Gastrocnemius medialis (tissue), 4 donors: ENCODE measurements at regions not wholly inside any gene's neighbourhood (a gene's known extent, or its start where the extent isn't known, plus 50 kb on each side); places are given as distances from the start of the nearest gene placed in this dataset.

Experiments
- ATAC-seq, 2 donors: fragments of 150-250 bp; one replicate each; pipeline ENCODE4 v1.9.1; 2016
- DNase-seq, 2 donors: peaks; one replicate each; pipeline ENCODE4 v3.0.0-alpha.2; 2019
- H3K27ac ChIP-seq, 4 donors: fragments of 200-600 bp; sonication (generic); 1 replicate in 1 of 4; 2 replicates in 3 of 4; pipeline ENCODE4 v1.5.1; 2016 to 2018; ENCODE audit warnings: mild to moderate bottlenecking in 2 of 4, moderate library complexity in 1 of 4
- H3K27me3 ChIP-seq, 3 donors: fragments of 200-600 bp; sonication (generic) in 2 of 3; 1 replicate in 1 of 3; 2 replicates in 2 of 3; pipeline versions ENCODE4 v1.5.1 to v1.6.0; 2016 to 2019; ENCODE audit warnings: mild to moderate bottlenecking in 1 of 3, moderate library complexity in 1 of 3
- H3K36me3 ChIP-seq, 2 donors: fragments of 200-600 bp; sonication (generic) in 1 of 2; one replicate each; pipeline ENCODE4 v1.5.1; 2017 to 2018
- H3K4me1 ChIP-seq, 2 donors: fragments of 200-600 bp; sonication (generic) in 1 of 2; one replicate each; pipeline ENCODE4 v1.5.1; 2016 to 2017; ENCODE audit warnings: mild to moderate bottlenecking in 2 of 2
- H3K4me3 ChIP-seq, 4 donors: fragments of 200-600 bp; sonication (generic) in 3 of 4; 1 replicate in 1 of 4; 2 replicates in 3 of 4; pipeline ENCODE4 v1.5.1; 2016 to 2019; ENCODE audit warnings: mild to moderate bottlenecking in 2 of 4
- H3K9me3 ChIP-seq, 3 donors: fragments of 200-600 bp; sonication (generic) in 2 of 3; 1 replicate in 1 of 3; 2 replicates in 2 of 3; pipeline ENCODE4 v1.5.1; 2016 to 2019
- CTCF ChIP-seq, 5 experiments: fragments of 450-650 bp in 3 of 5; fragments of 200-600 bp in 2 of 5; sonication (generic) in 2 of 5; IDR thresholded peaks in 4 of 5; conservative IDR thresholded peaks in 1 of 5; 1 replicate in 4 of 5; 2 replicates in 1 of 5; pipeline ENCODE4 v1.5.1; 2016 to 2019; ENCODE audit warnings: antibody characterized with exemption in 5 of 5, mild to moderate bottlenecking in 3 of 5, moderate library complexity in 3 of 5
- POLR2A ChIP-seq, 2 donors: fragments of 450-650 bp; IDR thresholded peaks; one replicate each; pipeline ENCODE4 v1.6.1; 2017; ENCODE audit warnings: antibody characterized with exemption in 2 of 2, mild to moderate bottlenecking in 2 of 2, moderate library complexity in 2 of 2
- in situ Hi-C, 4 donors: fragments of 200-750 bp; cut with MboI; loops; one replicate each; pipeline versions ENCODE4 v1.15.0 to v1.8.0; 2017; ENCODE audit warnings: low sequenced_read_pairs in 4 of 4
- intact Hi-C: fragments of 100-400 bp; cut with DNase I; formaldehyde crosslinking; loops from one replicate; pipeline ENCODE4 v1.15.1; 2023; ENCODE audit warnings: low total_unique reads

GRCh38 chr22:49270595-49271368 is 556.9 kb downstream of the BRD1 start:
- Histone ChIP-seq H3K27me3 (peaks cover 4 to 8% (median 6%) of the 10 kb centered on the region in 3 donors), H3K4me3 (no peak overlapping the region), H3K4me1 (no peaks in the 10 kb centered on the region), H3K9me3 (no peaks in the 10 kb centered on the region), H3K27ac (no peak overlapping the region), H3K36me3 (no peaks in the 10 kb centered on the region)
- DNase-seq (no peak), ATAC-seq (no peak)
- TF ChIP-seq CTCF (IDR thresholded peaks at IDR 0.05 in 4 of 5, conservative IDR thresholded peaks at IDR 0.05 in 1 of 5), result no peak
- TF ChIP-seq POLR2A (IDR thresholded peaks at IDR 0.05), result no peak
- in situ Hi-C loops, result no loop called here
- intact Hi-C loops, result no loop called here

GRCh38 chr22:49269928-49270327 is 557.7 kb downstream of the BRD1 start:
- Histone ChIP-seq H3K27me3 (peaks cover 4 to 8% (median 6%) of the 10 kb centered on the region in 3 donors), H3K36me3 (no peaks in the 10 kb centered on the region), H3K27ac (no peak overlapping the region), H3K9me3 (no peaks in the 10 kb centered on the region), H3K4me3 (no peak overlapping the region), H3K4me1 (no peaks in the 10 kb centered on the region)
- intact Hi-C loops (no loop called here), in situ Hi-C loops (no loop called here)
- ATAC-seq (no peak), DNase-seq (no peak)
- TF ChIP-seq POLR2A (IDR thresholded peaks at IDR 0.05) (no peak), CTCF (IDR thresholded peaks at IDR 0.05 in 4 of 5, conservative IDR thresholded peaks at IDR 0.05 in 1 of 5) (no peak)

- TF ChIP-seq POLR2A (IDR thresholded peaks at IDR 0.05), result no peak
- no peak for TF ChIP-seq CTCF (IDR thresholded peaks at IDR 0.05 in 4 of 5, conservative IDR thresholded peaks at IDR 0.05 in 1 of 5)
- Histone ChIP-seq H3K4me3 (no peak overlapping the region), H3K27ac (no peak overlapping the region), H3K27me3 (peaks cover 4 to 8% (median 6%) of the 10 kb centered on the region in 3 donors), H3K4me1 (no peaks in the 10 kb centered on the region), H3K9me3 (no peaks in the 10 kb centered on the region), H3K36me3 (no peaks in the 10 kb centered on the region)
- in situ Hi-C loops, result no loop called here
- DNase-seq, result no peak
- no peak for ATAC-seq
- intact Hi-C loops, result no loop called here
These were observed 558.3 kb downstream of the BRD1 start for GRCh38 chr22:49269371-49269770.

- no peak overlapping the region for H3K4me3 ChIP-seq
- H3K27me3 ChIP-seq, result peaks cover 4 to 8% (median 6%) of the 10 kb centered on the region in 3 donors
- in situ Hi-C loops (no loop called here), intact Hi-C loops (no loop called here)
- no peaks in the 10 kb centered on the region for H3K9me3 ChIP-seq
- ATAC-seq, result no peak
- DNase-seq, result no peak
- no peaks in the 10 kb centered on the region for H3K4me1 ChIP-seq
- H3K27ac ChIP-seq, result no peak overlapping the region
- no peaks in the 10 kb centered on the region for H3K36me3 ChIP-seq
- no peak for TF ChIP-seq CTCF (IDR thresholded peaks at IDR 0.05 in 4 of 5, conservative IDR thresholded peaks at IDR 0.05 in 1 of 5)
- no peak for TF ChIP-seq POLR2A (IDR thresholded peaks at IDR 0.05)
These were observed 558.7 kb downstream of the BRD1 start for GRCh38 chr22:49268924-49269323.
